Gastrocnemius medialis (tissue), 4 donors: ENCODE measurements at regions not wholly inside any gene's neighbourhood (a gene's known extent, or its start where the extent isn't known, plus 50 kb on each side); places are given as distances from the start of the nearest gene placed in this dataset.

Experiments
- ATAC-seq, 2 donors: fragments of 150-250 bp; one replicate each; pipeline ENCODE4 v1.9.1; 2016
- DNase-seq, 2 donors: peaks; one replicate each; pipeline ENCODE4 v3.0.0-alpha.2; 2019
- H3K27ac ChIP-seq, 4 donors: fragments of 200-600 bp; sonication (generic); 1 replicate in 1 of 4; 2 replicates in 3 of 4; pipeline ENCODE4 v1.5.1; 2016 to 2018; ENCODE audit warnings: mild to moderate bottlenecking in 2 of 4, moderate library complexity in 1 of 4
- H3K27me3 ChIP-seq, 3 donors: fragments of 200-600 bp; sonication (generic) in 2 of 3; 1 replicate in 1 of 3; 2 replicates in 2 of 3; pipeline versions ENCODE4 v1.5.1 to v1.6.0; 2016 to 2019; ENCODE audit warnings: mild to moderate bottlenecking in 1 of 3, moderate library complexity in 1 of 3
- H3K36me3 ChIP-seq, 2 donors: fragments of 200-600 bp; sonication (generic) in 1 of 2; one replicate each; pipeline ENCODE4 v1.5.1; 2017 to 2018
- H3K4me1 ChIP-seq, 2 donors: fragments of 200-600 bp; sonication (generic) in 1 of 2; one replicate each; pipeline ENCODE4 v1.5.1; 2016 to 2017; ENCODE audit warnings: mild to moderate bottlenecking in 2 of 2
- H3K4me3 ChIP-seq, 4 donors: fragments of 200-600 bp; sonication (generic) in 3 of 4; 1 replicate in 1 of 4; 2 replicates in 3 of 4; pipeline ENCODE4 v1.5.1; 2016 to 2019; ENCODE audit warnings: mild to moderate bottlenecking in 2 of 4
- H3K9me3 ChIP-seq, 3 donors: fragments of 200-600 bp; sonication (generic) in 2 of 3; 1 replicate in 1 of 3; 2 replicates in 2 of 3; pipeline ENCODE4 v1.5.1; 2016 to 2019
- POLR2A ChIP-seq, 2 donors: fragments of 450-650 bp; IDR thresholded peaks; one replicate each; pipeline ENCODE4 v1.6.1; 2017; ENCODE audit warnings: antibody characterized with exemption in 2 of 2, mild to moderate bottlenecking in 2 of 2, moderate library complexity in 2 of 2
- in situ Hi-C, 4 donors: fragments of 200-750 bp; cut with MboI; loops; one replicate each; pipeline versions ENCODE4 v1.15.0 to v1.8.0; 2017; ENCODE audit warnings: low sequenced_read_pairs in 4 of 4
- intact Hi-C: fragments of 100-400 bp; cut with DNase I; formaldehyde crosslinking; loops from one replicate; pipeline ENCODE4 v1.15.1; 2023; ENCODE audit warnings: low total_unique reads
- TF ChIP-seq, protein P1 (sequence below), 5 experiments: fragments of 450-650 bp in 3 of 5; fragments of 200-600 bp in 2 of 5; sonication (generic) in 2 of 5; IDR thresholded peaks in 4 of 5; conservative IDR thresholded peaks in 1 of 5; 1 replicate in 4 of 5; 2 replicates in 1 of 5; pipeline ENCODE4 v1.5.1; 2016 to 2019; ENCODE audit warnings: antibody characterized with exemption in 5 of 5, mild to moderate bottlenecking in 3 of 5, moderate library complexity in 3 of 5

DNA sequence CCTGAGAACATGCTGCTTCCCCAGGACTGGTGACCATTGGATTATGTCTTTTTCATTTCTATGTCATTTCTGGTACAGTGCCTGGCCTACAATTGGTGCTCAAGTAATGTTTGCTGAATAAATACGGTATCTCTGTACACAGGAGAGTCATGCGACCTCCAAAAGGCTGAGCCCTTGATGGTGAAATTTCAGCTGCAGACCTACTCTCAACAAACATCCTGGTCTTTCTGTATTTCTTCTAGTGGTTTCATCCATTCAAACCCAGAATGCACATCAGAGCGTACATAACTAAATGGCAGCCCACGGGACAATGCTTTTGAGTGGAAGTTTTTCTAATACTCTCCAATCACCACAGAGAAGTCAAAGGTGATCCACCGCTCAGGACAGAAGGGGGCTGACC lies 62.6 kb upstream of the RPS23 start:
- DNase-seq (no peak), ATAC-seq (no peak)
- no peak for TF ChIP-seq POLR2A (IDR thresholded peaks at IDR 0.05)
- TF ChIP-seq, protein P1, sequence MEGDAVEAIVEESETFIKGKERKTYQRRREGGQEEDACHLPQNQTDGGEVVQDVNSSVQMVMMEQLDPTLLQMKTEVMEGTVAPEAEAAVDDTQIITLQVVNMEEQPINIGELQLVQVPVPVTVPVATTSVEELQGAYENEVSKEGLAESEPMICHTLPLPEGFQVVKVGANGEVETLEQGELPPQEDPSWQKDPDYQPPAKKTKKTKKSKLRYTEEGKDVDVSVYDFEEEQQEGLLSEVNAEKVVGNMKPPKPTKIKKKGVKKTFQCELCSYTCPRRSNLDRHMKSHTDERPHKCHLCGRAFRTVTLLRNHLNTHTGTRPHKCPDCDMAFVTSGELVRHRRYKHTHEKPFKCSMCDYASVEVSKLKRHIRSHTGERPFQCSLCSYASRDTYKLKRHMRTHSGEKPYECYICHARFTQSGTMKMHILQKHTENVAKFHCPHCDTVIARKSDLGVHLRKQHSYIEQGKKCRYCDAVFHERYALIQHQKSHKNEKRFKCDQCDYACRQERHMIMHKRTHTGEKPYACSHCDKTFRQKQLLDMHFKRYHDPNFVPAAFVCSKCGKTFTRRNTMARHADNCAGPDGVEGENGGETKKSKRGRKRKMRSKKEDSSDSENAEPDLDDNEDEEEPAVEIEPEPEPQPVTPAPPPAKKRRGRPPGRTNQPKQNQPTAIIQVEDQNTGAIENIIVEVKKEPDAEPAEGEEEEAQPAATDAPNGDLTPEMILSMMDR (IDR thresholded peaks at IDR 0.05 in 4 of 5, conservative IDR thresholded peaks at IDR 0.05 in 1 of 5), result no peak
- intact Hi-C loops (no loop called here), in situ Hi-C loops (loop anchor here in 2 of 4 donors (10.0 to 25.0 kb wide), 2 partner anchors 447 to 1224 kb away; no protein-coding TSS in a partner anchor)
- H3K4me1 ChIP-seq, result peaks cover 6 to 8% of the 10 kb centered on the region in 2 donors
- no peak overlapping the region for H3K27ac ChIP-seq
- no peaks in the 10 kb centered on the region for H3K36me3 ChIP-seq
- no peaks in the 10 kb centered on the region for H3K9me3 ChIP-seq
- H3K27me3 ChIP-seq, result no peaks in the 10 kb centered on the region
- H3K4me3 ChIP-seq, result no peak overlapping the region

DNA sequence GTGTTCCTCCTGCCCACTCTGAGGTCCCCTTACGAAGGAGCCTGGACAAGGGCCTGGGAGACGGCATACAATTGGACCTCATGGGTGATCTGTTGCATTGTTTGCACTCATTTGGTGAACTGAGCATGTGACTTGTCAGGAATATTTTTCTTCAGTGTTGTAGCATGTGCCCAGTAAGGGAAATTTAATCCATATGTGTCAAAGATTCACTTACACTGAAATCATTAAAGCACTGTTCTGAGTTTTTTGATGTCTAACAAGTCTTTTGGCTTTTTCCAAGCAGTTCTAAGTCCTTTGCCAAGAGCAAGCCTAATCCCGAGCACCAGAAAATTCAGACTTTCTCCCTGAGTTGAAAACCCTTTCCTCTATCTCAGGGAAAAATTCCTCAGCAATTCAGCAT lies 61.6 kb upstream of the RPS23 start:
- TF ChIP-seq, protein P1 (IDR thresholded peaks at IDR 0.05 in 4 of 5, conservative IDR thresholded peaks at IDR 0.05 in 1 of 5), result no peak
- no peak for TF ChIP-seq POLR2A (IDR thresholded peaks at IDR 0.05)
- intact Hi-C loops, result loop anchor here (10.0 kb wide), 1 partner anchor 735 kb away; the partner anchor contains the start of genes TMEM167A and XRCC4
- DNase-seq, result no peak
- ATAC-seq, result no peak
- no peaks in the 10 kb centered on the region for H3K36me3 ChIP-seq
- H3K27ac ChIP-seq, result no peak overlapping the region
- peaks cover 16 to 18% of the 10 kb centered on the region in 2 donors for H3K4me1 ChIP-seq
- H3K9me3 ChIP-seq, result no peaks in the 10 kb centered on the region
- H3K27me3 ChIP-seq, result no peaks in the 10 kb centered on the region
- no peak overlapping the region for H3K4me3 ChIP-seq
- in situ Hi-C loops, result loop anchor here in 2 of 4 donors (10.0 to 25.0 kb wide), 2 partner anchors 448 to 1225 kb away; no protein-coding TSS in a partner anchor

DNA sequence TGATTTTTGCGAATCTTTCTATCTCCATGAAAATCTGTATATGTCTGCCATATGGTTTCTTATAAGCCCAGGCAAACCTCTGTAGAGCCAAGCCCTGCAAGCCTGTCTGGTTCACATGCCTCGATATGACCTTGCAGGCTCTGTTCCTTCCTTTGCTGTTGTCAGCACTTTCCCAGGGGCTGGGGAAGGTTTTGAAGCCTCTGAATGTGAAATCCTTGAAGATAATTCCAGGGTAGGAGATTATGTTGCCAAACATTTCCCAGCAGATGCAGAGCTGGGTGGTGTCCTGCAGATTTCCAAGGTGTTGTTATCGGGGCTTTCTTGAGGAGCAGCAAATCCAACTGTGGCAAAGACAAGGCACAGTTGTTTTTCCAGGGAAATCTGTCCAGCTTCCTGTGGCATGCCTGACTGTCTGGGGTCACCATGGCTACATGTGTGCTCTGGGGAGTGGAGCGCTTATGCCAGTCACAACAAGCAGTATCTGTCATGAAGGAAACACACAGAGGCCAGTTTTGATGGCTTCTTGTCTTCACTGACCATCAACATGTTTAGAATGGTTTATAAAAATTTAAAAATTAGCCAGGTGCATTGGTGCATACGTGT lies 60.7 kb upstream of the RPS23 start:
- TF ChIP-seq, protein P1 (IDR thresholded peaks at IDR 0.05 in 4 of 5, conservative IDR thresholded peaks at IDR 0.05 in 1 of 5), result no peak
- TF ChIP-seq POLR2A (IDR thresholded peaks at IDR 0.05), result no peak
- in situ Hi-C loops, result loop anchor here in 1 of 4 donors (25.0 kb wide), 1 partner anchor 448 kb away; no protein-coding TSS in a partner anchor
- Histone ChIP-seq H3K36me3 (no peaks in the 10 kb centered on the region), H3K4me3 (no peak overlapping the region), H3K9me3 (no peaks in the 10 kb centered on the region), H3K27ac (no peak overlapping the region), H3K27me3 (no peaks in the 10 kb centered on the region), H3K4me1 (peaks cover 22 to 27% of the 10 kb centered on the region in 2 donors)
- intact Hi-C loops, result loop anchor here (10.0 kb wide), 1 partner anchor 736 kb away; the partner anchor contains the start of genes TMEM167A and XRCC4
- no peak for ATAC-seq
- no peak for DNase-seq

DNA sequence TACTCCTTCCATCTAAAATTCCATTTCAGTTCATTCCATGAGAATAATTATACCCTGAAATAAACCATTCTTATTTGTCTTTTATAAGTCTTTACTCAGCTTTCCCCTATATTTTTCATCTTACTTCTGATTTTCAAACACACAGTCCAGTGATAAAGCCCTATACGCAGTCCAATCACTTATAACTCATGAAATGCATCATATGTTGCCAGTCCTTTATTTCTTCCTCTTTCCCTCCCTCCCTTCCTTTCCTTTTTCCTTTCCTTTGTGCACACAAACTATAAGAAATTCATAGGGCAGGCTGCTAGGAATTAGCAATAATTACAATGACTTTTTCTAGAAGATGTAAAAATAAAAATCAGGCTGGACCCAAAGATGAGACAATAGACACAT lies 58.8 kb upstream of the RPS23 start:
- ATAC-seq (no peak), DNase-seq (no peak)
- in situ Hi-C loops (loop anchor here in 1 of 4 donors (25.0 kb wide), 1 partner anchor 450 kb away; no protein-coding TSS in a partner anchor), intact Hi-C loops (loop anchor here (10.0 kb wide), 1 partner anchor 738 kb away; the partner anchor contains the start of genes TMEM167A and XRCC4)
- no peak for TF ChIP-seq POLR2A (IDR thresholded peaks at IDR 0.05)
- TF ChIP-seq, protein P1 (IDR thresholded peaks at IDR 0.05 in 4 of 5, conservative IDR thresholded peaks at IDR 0.05 in 1 of 5), result no peak
- H3K4me3 ChIP-seq, result no peak overlapping the region
- no peaks in the 10 kb centered on the region for H3K9me3 ChIP-seq
- no peaks in the 10 kb centered on the region for H3K27me3 ChIP-seq
- peaks cover 22 to 27% of the 10 kb centered on the region in 2 donors for H3K4me1 ChIP-seq
- peak overlapping the region in 1 of 4 donors; percentile 90 for H3K27ac ChIP-seq
- H3K36me3 ChIP-seq, result no peaks in the 10 kb centered on the region
